ENCODE measurements at regions not wholly inside any gene's neighbourhood (a gene's known extent, or its start where the extent isn't known, plus 50 kb on each side); places are given as distances from the start of the nearest gene placed in this dataset.
"Not testable (repeated sequence)": the region's sequence is repeated elsewhere in the genome, so short reads cannot be mapped to it uniquely, and the experiment has no call there.

- no peak for DNase-seq
Observed at GRCh38 chr12:83659321-83659720, 972.6 kb downstream of the TMTC2 start.

GRCh38 chr12:83656004-83656403 is 969.3 kb downstream of the TMTC2 start:
- DNase-seq = no peak

GRCh38 chr12:83642205-83642604 is 955.5 kb downstream of the TMTC2 start:
- no peak for DNase-seq

GRCh38 chr12:83641789-83642188 is 955.1 kb downstream of the TMTC2 start:
- no peak for DNase-seq

GRCh38 chr12:83634726-83635267 is 948.1 kb downstream of the TMTC2 start:
- no peak for DNase-seq

- DNase-seq = no peak
Observed at GRCh38 chr12:83630526-83630925, 943.8 kb downstream of the TMTC2 start.

GRCh38 chr12:83629931-83630330 is 943.2 kb downstream of the TMTC2 start:
- DNase-seq = no peak

GRCh38 chr12:83622205-83622604 is 935.5 kb downstream of the TMTC2 start:
- no peak for DNase-seq

GRCh38 chr12:83619973-83620372 is 933.3 kb downstream of the TMTC2 start:
- DNase-seq = no peak

- DNase-seq = no peak
Observed at GRCh38 chr12:83615152-83615551, 928.4 kb downstream of the TMTC2 start.

GRCh38 chr12:83613586-83614110 is 926.9 kb downstream of the TMTC2 start:
- no peak for DNase-seq

GRCh38 chr12:83603106-83603505 is 916.4 kb downstream of the TMTC2 start:
- no peak for DNase-seq

- no peak for DNase-seq
Observed at GRCh38 chr12:83575326-83575725, 888.6 kb downstream of the TMTC2 start.

GRCh38 chr12:83574142-83574541 is 887.4 kb downstream of the TMTC2 start:
- no peak for DNase-seq

- DNase-seq = no peak
Observed at GRCh38 chr12:83573671-83574070, 887.0 kb downstream of the TMTC2 start.

- DNase-seq = no peak
Observed at GRCh38 chr12:83559650-83560049, 872.9 kb downstream of the TMTC2 start.

GRCh38 chr12:83556040-83556439 is 869.3 kb downstream of the TMTC2 start:
- not testable (repeated sequence) for DNase-seq

GRCh38 chr12:83541446-83541845 is 854.7 kb downstream of the TMTC2 start:
- DNase-seq = no peak

- DNase-seq = no peak
Observed at GRCh38 chr12:83538361-83538965, 851.8 kb downstream of the TMTC2 start.

GRCh38 chr12:83537428-83538053 is 850.8 kb downstream of the TMTC2 start:
- DNase-seq = no peak

- no peak for DNase-seq
Observed at GRCh38 chr12:83536496-83536895, 849.8 kb downstream of the TMTC2 start.

- no peak for DNase-seq
Observed at GRCh38 chr12:83528571-83528970, 841.9 kb downstream of the TMTC2 start.

GRCh38 chr12:83527810-83528209 is 841.1 kb downstream of the TMTC2 start:
- no peak for DNase-seq

GRCh38 chr12:83515306-83516026 is 828.8 kb downstream of the TMTC2 start:
- no peak for DNase-seq
